Panc1 (cell line): ENCODE measurements at regions not wholly inside any gene's neighbourhood (a gene's known extent, or its start where the extent isn't known, plus 50 kb on each side); places are given as distances from the start of the nearest gene placed in this dataset.

Experiments used
- ATAC-seq: fragments of 200-7000 bp; cut with Tn5 transposase; 2 replicates; pipeline ENCODE4 v1.9.1; 2020; ENCODE audit warnings: mild to moderate bottlenecking, moderate library complexity
- BruUV-seq: library from RNA; stranded (reverse); fragments of 400-500 nt; replicated peaks from 2 replicates; lab custom pipeline; 2021; lab: Mats Ljungman, UMichigan
- CTCF ChIA-PET: fragments of 300-600 bp; sonication (Branson Sonifier 250); formaldehyde crosslinking; loops from one replicate; lab custom pipeline; 2022; ENCODE audit warnings: antibody characterized with exemption; lab: Charles Lee
- POLR2A ChIA-PET: fragments of 300-600 bp; sonication (Branson Sonifier 250); formaldehyde crosslinking; loops from one replicate; lab custom pipeline; 2022; ENCODE audit warnings: antibody characterized with exemption; lab: Charles Lee
- DNase-seq: peaks from one replicate; pipeline ENCODE4 v3.0.0-alpha.2; 2010; ENCODE audit warnings: low read depth, low spot score
- H3K27ac ChIP-seq: 2 replicates; pipeline ENCODE4 v1.5.1; 2011; ENCODE audit warnings: mild to moderate bottlenecking, low read length, inconsistent platforms
- H3K27me3 ChIP-seq: fragments of 200-500 bp; sonication (Bioruptor generic); 2 replicates; pipeline ENCODE4 v1.6.0; 2014; ENCODE audit warnings: low read length, inconsistent platforms; ENCODE audit not compliant: control insufficient read depth, insufficient read depth
- H3K36me3 ChIP-seq: fragments of 200-500 bp; sonication (Bioruptor generic); 2 replicates; pipeline ENCODE4 v1.5.1; 2014; ENCODE audit warnings: inconsistent platforms, mild to moderate bottlenecking, low read length, moderate library complexity; ENCODE audit not compliant: control insufficient read depth, insufficient read depth
- H3K4me1 ChIP-seq: 2 replicates; pipeline ENCODE4 v1.5.1; 2011; ENCODE audit warnings: inconsistent platforms, mild to moderate bottlenecking, low read length, moderate library complexity; ENCODE audit not compliant: control insufficient read depth, insufficient read depth
- H3K4me3 ChIP-seq, 2 experiments: 2 replicates each; pipeline ENCODE4 v1.5.1; 2011 to 2012; ENCODE audit warnings: low read depth in 2 of 2, low read length in 2 of 2, mild to moderate bottlenecking in 2 of 2, inconsistent platforms in 1 of 2, moderate library complexity in 1 of 2
- H3K9me3 ChIP-seq: fragments of 200-500 bp; sonication (Bioruptor generic); 2 replicates; pipeline ENCODE4 v1.5.1; 2014; ENCODE audit warnings: low read depth, mild to moderate bottlenecking, inconsistent platforms, low read length, moderate library complexity; ENCODE audit not compliant: control insufficient read depth, insufficient read depth
- CTCF ChIP-seq: fragments of 450-650 bp; IDR thresholded peaks from 2 replicates; pipeline ENCODE4 v1.5.1; 2017; ENCODE audit warnings: mild to moderate bottlenecking
- POLR2AphosphoS5 ChIP-seq: IDR thresholded peaks from 2 replicates; pipeline ENCODE4 v1.6.1; 2012; ENCODE audit warnings: mild to moderate bottlenecking, low read depth, low read length, moderate library complexity
- REST ChIP-seq, 2 experiments: IDR thresholded peaks; 2 replicates each; pipeline ENCODE4 v1.6.1; 2011 to 2012; ENCODE audit warnings: low read depth in 2 of 2, control low read depth in 1 of 2, low read length in 1 of 2, mild to moderate bottlenecking in 1 of 2, moderate library complexity in 1 of 2; ENCODE audit not compliant: insufficient read depth in 1 of 2
- SIN3A ChIP-seq: IDR thresholded peaks from 2 replicates; pipeline ENCODE4 v1.6.1; 2012; ENCODE audit warnings: low read depth, mild to moderate bottlenecking, low read length, moderate library complexity, borderline replicate concordance; ENCODE audit not compliant: insufficient read depth
- TCF7L2 ChIP-seq: IDR thresholded peaks from 2 replicates; pipeline ENCODE4 v1.6.1; 2011; ENCODE audit warnings: mild to moderate bottlenecking, low read depth, low read length, inconsistent platforms
- in situ Hi-C: cut with HindIII; loops from 2 replicates; pipeline ENCODE4 v1.10.0; 2016; ENCODE audit warnings: low sequenced_read_pairs, low pct_unique_long_range_greater_than_20kb
- intact Hi-C: fragments of 100-400 bp; cut with micrococcal nuclease; formaldehyde crosslinking; loops from one replicate; pipeline ENCODE4 v1.10.0; 2022; ENCODE audit not compliant: unreplicated experiment

- in situ Hi-C loops (no loop called here), intact Hi-C loops (no loop called here)
- no peak overlapping the region for H3K4me3 ChIP-seq
- no peaks in the 10 kb centered on the region for H3K9me3 ChIP-seq
- no peaks in the 10 kb centered on the region for H3K27me3 ChIP-seq
- POLR2A ChIA-PET, result no interaction called here
- no peaks in the 10 kb centered on the region for H3K36me3 ChIP-seq
- H3K27ac ChIP-seq, result no peak overlapping the region
- H3K4me1 ChIP-seq, result no peaks in the 10 kb centered on the region
- no peak for ATAC-seq
- CTCF ChIA-PET, result no interaction called here
- TF ChIP-seq CTCF, result no peak
- TF ChIP-seq POLR2AphosphoS5, result no peak
- no peak for TF ChIP-seq REST (IDR thresholded peaks at IDR 0.05; ENCODE audit: insufficient read depth in 1 of 2, low read depth in 2 of 2, low read length in 1 of 2)
- TF ChIP-seq SIN3A, result no peak
- no peak for TF ChIP-seq TCF7L2
- DNase-seq, result no peak
- no TSS peak for BruUV-seq
Observed at GRCh38 chr5:60401526-60401925, 298.4 kb downstream of the DEPDC1B start.

- Histone ChIP-seq H3K4me1 (no peaks in the 10 kb centered on the region), H3K36me3 (no peaks in the 10 kb centered on the region), H3K4me3 (no peak overlapping the region), H3K9me3 (no peaks in the 10 kb centered on the region), H3K27me3 (peaks cover under 1% of the 10 kb centered on the region; the same call in 1 of the 2 replicates), H3K27ac (no peak overlapping the region)
- in situ Hi-C loops (no loop called here), intact Hi-C loops (no loop called here)
- no peak for TF ChIP-seq POLR2AphosphoS5
- no peak for TF ChIP-seq TCF7L2
- TF ChIP-seq SIN3A, result no peak
- no peak for TF ChIP-seq CTCF
- TF ChIP-seq REST (IDR thresholded peaks at IDR 0.05; ENCODE audit: insufficient read depth in 1 of 2, low read depth in 2 of 2, low read length in 1 of 2), result no peak
- ChIA-PET CTCF (no interaction called here), POLR2A (no interaction called here)
- no peak for ATAC-seq
- DNase-seq, result no peak
- BruUV-seq, result no TSS peak
Observed at GRCh38 chr5:60399507-60399906, 300.5 kb downstream of the DEPDC1B start.
